ENCODE measurements at regions not wholly inside any gene's neighbourhood (a gene's known extent, or its start where the extent isn't known, plus 50 kb on each side); places are given as distances from the start of the nearest gene placed in this dataset.

- no peak for TF ChIP-seq EZH2 (IDR thresholded peaks at IDR 0.05; ENCODE audit: borderline replicate concordance, low read depth, low read length, severe bottlenecking)
- TF ChIP-seq, protein P1, sequence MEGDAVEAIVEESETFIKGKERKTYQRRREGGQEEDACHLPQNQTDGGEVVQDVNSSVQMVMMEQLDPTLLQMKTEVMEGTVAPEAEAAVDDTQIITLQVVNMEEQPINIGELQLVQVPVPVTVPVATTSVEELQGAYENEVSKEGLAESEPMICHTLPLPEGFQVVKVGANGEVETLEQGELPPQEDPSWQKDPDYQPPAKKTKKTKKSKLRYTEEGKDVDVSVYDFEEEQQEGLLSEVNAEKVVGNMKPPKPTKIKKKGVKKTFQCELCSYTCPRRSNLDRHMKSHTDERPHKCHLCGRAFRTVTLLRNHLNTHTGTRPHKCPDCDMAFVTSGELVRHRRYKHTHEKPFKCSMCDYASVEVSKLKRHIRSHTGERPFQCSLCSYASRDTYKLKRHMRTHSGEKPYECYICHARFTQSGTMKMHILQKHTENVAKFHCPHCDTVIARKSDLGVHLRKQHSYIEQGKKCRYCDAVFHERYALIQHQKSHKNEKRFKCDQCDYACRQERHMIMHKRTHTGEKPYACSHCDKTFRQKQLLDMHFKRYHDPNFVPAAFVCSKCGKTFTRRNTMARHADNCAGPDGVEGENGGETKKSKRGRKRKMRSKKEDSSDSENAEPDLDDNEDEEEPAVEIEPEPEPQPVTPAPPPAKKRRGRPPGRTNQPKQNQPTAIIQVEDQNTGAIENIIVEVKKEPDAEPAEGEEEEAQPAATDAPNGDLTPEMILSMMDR (IDR thresholded peaks at IDR 0.05; ENCODE audit: borderline replicate concordance, extremely low read depth, low read length, poor library complexity, severe bottlenecking) = no peak
Measured at GRCh38 chr5:2173151-2173834, 290.6 kb upstream of the IRX4 start.

Measured in DND-41 (cell line).